Putamen (tissue), 1 donor: ENCODE measurements at regions not wholly inside any gene's neighbourhood (a gene's known extent, or its start where the extent isn't known, plus 50 kb on each side); places are given as distances from the start of the nearest gene placed in this dataset.

Experiments used
- DNase-seq: peaks from one replicate; pipeline ENCODE4 v3.0.0-alpha.2; 2016; ENCODE audit warnings: low spot score

DNA sequence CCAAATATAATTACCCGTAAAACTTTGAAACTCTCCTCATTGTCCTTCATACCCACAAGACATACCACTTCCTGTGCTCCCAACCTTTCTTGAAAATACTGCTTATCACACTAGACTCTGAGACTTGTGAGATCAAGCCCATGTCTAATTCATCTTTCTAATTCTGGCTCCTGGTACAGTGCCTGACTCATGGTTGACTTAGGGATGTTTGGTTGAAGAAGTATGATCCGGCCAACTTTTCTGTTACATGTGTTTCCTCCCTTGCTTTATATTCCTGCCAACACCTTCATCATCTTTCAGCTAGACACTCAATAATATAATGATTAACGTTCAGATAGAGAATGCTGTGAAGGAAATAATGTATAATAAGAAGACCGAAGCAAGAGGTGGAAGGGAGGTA lies 58.2 kb downstream of the MEX3B start:
- DNase-seq: no peak

DNA sequence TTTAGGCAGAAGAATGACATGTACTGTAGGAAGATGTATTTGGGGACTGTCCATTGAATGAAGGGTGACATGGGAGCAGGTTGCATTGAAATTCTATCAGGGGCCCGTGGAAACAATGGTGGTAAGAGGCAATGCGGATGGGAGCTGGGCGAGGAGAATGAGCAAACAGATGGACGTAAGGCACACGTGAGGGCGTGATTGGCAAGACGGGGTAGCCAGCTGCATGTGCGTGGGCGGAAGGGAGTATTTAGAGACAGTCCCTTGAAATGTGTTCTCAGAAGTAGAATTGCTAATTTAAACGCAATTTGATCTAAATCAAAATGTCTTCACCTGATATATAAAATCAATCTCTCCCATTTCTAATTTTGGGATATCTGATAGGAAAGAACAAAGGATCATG lies 62.3 kb downstream of the MEX3B start:
- no peak for DNase-seq

DNA sequence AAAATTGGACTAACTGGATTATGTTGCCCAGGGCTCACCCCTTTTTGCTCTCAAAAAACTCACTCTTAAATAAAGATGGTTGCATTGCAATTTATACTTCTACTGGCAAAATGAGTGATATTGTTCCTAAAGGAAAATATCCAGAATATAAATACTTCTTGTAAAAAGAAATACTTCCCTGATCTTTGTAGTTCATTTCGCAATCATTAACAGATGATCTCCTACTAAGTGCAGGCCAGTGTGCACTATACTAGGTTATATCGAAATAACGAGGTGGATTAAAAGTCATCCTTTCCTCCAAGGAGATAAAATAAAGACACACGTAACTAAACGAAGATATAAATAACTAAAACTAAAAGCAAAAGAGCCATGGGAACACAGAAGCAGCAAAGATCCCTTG lies 63.0 kb downstream of the MEX3B start:
- no peak for DNase-seq

DNA sequence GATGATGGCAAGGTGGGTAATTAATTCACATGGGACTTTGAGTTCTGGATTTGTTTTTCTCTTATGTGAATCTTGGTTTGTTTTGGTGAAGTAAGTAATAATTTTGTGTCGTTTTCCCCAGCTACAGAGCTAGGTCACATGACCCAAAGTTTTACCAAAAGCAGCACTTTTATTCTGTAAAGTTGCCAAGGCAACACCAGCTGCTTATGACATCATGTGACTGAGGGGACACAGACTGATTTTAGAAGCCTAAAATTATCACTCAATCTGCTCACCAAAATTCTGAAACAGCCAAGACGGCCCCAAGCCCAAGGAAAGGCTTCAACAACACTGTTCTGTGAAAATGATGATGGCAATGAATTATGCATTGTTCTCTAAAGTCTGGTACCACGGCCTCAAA lies 63.9 kb downstream of the MEX3B start:
- no peak for DNase-seq

DNA sequence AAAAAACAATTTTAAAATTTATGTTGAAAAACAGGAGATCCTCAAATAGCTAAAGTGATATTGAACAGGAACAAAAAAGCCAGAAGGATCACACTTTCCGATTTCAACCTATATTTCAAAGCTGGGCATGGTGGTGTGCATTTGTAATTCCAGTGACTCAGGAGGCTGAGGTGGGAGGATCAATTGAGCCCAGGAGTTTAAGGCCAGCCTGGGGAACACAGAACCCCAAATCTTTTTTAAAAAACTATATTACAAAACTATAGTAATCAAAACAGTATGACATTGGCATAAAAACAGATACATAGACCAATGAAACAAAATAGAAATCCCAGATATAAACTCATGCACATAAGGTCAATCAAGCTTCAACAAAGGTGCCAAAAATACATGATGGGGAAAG lies 68.4 kb downstream of the MEX3B start:
- no peak for DNase-seq

DNA sequence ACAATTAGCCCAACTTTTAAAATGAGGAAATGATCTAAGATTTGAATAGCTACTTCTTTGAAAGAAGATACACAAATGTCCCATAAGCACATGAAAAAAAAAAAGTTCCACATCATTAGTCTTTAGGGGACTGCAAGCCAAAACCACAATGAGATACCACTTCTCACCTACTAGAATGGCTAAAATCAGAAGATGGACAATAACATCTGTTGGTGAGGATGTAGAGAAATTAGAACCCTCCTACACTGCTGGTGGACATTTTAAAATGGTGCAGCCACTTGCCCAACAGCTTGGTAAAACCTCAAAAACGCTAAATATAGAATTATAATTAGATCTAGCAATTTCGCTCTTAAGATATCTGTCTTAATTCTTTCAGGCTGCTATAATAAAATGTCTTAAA lies 77.1 kb downstream of the MEX3B start:
- DNase-seq: no peak

DNA sequence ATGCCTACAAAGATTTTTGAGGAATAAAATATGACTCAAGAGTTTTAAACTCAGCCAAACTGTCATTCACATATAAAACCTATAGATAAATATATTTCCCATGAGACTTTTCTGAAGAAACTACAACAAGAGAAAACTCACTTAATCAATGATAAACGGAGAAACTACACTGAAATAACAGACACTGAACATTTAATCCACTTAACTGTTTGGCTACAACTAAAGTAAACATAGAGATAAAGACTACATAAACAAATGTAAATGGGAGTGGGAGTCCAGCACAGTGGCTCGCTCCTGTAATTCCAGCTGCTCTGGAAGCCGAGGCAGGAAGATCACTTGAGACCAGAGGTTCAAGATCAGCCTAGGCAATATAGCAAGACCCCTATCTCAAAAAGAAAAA lies 79.2 kb downstream of the MEX3B start:
- no peak for DNase-seq

DNA sequence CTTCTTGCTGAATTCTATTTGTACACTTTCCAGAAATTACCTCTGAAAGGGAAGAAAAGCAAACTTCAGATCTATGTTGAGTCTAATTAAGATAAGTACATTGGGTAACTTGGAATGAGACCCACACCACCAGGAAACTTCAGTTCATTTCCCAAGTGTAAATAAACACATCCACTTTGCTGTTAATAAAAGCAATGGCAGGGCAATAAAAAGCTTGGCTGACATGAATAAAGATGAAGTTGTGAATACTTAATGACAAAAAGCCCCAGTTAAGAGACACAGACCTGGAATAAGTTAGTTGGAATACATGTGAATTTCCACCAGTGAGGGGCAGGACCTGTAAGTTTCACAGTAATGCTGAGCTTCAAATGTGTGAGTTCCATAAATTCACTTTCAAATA lies 83.3 kb downstream of the MEX3B start:
- no peak for DNase-seq

DNA sequence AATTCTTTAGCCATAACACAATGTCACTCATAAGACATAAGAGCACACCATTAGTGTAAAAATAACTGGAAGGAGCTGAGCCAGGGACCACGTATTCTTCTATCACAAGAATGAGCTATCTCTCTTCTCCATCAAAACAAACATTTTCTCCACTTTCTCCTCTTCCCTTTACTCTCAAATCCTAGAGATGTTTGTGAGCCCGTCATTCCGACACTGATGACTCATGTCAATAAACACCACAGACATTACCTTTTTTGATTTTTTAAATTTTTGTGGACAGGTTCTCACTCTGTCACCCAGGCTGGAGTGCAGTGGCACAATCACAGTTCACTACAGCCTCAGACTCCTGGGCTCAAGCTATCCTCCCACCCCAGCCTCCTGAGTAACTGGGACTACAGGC lies 86.6 kb downstream of the MEX3B start:
- DNase-seq: no peak

DNA sequence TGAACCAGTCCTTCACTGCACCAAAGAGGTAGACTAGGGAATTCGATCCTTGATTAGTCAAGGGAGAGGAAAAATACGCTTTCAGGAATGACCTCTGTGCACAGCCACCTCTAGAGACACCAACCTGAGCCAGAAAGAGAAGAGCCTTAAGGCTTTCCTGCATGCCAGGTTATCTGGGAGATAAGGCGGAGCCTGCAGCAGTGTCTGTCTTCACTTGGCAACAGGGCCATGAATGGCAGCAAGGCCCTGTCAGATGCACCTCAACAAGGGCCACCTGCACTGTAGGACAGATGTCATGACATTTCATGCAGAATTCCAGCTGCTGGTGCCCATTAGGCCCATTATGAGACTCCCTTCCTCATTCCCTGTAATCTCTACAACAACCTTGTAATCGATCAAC lies 88.1 kb downstream of the MEX3B start:
- DNase-seq: no peak

DNA sequence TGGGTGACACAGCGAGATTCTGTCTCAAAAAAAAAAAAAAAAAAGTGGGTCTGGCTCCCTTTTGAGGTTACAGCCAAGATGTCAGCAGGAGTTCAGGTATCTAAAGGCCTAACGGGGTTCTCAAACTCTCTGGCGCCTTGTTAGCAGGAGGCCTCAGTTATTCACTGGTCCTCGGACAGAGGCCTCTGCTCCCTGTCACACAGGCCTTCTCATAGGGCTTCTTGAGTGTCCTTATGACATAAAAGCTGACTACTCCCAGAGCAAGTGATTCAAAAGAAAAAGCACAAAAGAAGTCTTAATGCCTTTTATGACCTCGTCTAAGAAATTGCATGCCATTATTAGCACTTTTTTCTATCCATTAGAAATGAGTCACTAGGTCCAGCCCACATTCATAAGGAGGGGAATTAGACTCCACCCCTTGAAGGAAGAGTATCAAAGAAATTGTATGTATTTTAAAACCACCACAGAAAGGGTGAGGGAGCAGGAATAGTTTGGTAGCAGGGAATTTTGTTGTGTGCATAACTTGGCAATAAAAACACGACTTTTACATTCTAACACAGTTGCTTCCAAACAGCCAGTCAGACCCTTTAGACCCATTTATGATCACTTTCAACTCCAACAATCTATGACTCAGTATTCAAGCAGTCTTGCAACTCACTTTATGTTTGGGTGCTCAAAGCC lies 90.3 kb downstream of the MEX3B start:
- DNase-seq: no peak

DNA sequence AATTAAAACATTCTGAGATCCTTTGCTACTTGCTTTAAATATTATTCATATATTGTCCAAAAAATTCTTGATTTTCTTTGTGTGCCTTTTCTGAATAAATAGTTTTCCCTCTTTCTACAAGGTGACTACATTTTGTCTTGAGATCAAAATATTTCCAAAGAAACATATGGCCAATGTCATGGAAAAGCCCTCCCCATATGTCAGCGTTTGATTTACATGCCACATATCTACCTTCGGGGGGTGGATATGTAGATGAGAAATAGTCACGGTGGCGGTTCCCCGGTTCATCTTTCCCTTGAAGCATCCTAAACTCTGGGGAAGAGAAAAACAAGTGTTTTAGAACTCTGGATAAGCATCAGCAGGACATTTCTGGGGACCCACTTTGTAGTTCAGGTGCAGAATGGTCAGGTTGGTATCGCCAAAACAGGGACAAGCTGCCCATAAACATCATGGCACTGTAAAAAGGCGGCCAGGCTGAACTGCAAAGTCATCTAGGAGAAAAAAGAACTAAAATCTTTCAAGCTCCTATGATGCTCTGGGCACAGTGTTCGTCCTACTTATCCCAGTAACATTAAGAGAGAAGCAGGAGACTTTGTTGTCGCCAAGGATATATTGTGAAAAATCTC lies 91.5 kb downstream of the MEX3B start:
- DNase-seq: no peak

DNA sequence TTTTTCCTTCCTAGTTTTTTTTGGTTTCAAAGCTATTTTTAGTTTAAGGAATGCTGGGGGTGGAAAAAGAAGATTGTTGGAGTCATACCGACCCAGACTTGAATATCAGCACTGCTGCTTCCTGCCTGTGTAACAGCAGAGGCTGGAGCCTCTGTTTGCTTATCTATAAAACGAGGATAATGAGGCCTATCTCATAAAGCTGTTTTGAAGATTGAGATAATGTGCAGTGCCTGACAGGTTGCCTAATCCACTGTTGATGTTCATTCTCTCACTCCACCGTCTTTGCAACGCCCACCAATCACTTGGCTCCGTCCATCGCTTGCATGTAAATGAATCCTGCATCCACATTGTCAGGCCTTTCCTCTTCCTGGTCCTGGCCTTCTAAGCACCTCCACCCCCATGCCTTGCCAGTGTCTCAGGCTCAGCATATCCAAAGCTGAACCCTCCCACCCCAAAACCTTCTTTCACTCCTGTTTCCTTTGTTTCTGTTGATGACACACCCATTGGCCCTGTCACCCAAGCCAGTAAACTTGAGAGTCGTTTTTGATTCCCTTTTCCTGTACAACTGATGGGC lies 94.9 kb downstream of the MEX3B start:
- DNase-seq: no peak

DNA sequence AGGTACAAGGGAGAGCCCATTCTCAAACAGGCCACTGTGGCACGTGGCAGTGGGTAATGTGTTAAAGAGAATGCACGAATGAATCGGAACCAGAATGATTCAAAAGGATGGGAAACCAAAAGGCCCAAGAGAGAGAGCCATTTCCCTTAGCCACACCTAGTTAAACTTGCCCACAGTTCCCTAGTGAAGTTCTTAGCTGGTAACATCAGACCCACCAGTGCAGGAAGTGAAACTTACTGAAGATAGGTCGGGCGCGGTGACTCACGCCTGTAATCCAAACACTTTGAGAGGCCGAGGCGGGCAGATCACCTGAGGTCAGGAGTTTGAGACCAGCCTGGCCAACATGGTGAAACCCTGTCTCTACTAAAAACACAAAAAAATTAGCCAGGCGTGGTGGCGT lies 97.1 kb downstream of the MEX3B start:
- no peak for DNase-seq

DNA sequence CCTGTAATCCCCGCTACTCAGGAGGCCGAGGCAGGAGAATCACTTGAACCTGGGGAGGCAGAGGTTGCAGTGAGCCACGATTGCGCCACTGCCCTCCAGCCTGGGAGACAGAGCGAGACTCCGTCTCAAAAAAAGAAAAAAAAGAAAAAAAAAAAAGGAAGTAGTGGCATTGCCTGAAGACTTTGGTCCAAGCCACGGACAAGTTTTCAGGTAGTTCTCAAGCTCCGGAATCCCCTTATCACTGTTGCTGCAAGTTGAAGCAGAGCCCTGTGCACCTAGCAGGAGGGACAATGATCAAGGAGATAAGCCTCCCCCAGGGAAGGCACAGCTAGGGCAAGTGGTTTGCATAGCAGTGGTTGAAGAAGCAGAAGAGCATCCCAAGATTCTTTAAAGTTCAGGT lies 97.6 kb downstream of the MEX3B start:
- no peak for DNase-seq

DNA sequence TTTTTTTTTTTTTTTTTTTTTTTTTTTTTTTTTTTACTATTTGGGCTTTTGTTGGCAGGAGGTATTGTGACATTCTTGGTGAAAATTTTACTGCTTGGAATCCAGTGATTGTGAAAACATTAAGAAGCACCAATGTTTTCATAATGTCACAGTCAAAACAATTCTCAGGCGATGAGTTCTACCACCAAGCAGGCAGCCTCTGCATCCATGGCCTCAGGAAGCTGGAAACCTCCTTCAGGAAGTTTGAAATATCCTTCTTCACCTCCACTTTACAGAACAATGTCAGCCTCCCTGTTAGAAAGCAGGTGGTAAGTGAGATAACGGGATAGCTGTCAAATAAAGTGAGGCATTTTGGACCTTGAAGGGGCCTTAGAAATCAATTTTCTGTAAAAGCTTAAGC lies 98.3 kb downstream of the MEX3B start:
- no peak for DNase-seq

DNA sequence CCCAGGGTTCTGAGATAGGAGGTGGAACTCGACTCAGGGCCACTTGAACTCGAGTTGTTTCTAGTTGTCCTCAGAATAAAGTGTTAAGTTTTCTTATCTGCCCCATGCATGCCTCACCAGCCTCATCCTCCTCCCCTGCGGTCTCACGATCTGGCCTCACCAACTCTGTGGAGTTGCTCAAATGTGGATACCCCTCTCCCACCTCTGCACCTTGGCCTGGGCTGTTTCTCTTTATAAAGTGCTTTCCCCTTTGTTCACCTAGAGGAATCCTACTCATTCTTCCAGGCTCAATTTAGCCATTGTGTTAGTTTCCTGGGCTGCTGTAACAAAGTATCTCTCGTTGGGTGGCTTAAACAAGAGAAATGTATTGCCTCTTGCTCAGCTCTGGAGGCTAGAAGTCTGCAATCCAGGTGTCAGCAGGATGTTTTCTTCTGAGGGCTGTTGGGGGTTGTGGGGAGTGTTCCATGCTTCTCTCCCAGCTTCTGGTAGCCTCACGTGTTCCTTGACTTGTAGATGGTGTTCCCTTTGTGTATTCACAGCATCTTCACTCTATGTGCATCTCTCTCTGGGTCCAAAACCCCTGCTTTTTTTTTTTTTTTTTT lies 100.7 kb downstream of the MEX3B start:
- DNase-seq: no peak

DNA sequence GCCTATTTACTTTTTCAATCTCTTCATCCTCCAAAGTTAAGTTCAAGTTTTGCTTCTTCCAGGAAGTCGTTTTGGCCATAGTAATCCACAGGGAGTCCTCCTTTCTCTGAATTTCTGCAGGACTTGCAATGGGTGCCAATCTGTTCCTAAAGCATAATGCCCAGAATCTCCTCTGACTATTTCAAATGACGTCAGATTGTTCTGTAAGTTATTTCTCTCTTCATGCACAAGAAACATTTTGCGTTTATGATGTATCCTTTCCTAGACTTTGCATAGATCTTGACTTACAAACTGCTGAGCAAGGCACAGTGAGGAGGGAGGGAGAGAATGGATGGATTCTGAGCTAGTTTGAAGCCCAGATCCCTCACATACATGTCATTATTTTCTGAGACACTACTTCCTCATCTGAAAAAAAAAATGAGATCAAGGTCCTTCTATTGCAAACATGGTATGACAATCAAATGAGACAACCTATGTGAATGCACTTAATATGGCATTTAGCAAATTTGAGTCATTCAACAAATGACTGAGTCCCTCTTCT lies 103.1 kb downstream of the MEX3B start:
- no peak for DNase-seq

DNA sequence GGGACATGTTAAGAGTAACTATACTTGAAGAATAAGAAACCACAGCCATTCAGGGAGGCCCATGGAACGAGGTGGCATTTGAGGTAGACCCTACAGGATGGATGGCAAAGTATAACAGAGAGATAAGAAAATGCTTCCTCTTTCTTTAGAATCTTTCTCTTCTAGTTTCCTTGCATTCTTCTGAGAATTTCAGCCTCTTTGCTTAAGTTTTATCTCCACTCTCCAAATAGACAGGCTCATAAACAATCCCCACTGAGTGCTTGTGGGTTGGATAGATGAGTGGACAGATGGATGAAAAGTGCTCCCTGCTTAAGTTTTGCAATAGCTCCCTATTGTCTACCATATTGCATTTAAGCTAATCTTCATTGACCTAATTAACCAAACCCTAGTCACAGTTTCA lies 103.7 kb downstream of the MEX3B start:
- DNase-seq: no peak

DNA sequence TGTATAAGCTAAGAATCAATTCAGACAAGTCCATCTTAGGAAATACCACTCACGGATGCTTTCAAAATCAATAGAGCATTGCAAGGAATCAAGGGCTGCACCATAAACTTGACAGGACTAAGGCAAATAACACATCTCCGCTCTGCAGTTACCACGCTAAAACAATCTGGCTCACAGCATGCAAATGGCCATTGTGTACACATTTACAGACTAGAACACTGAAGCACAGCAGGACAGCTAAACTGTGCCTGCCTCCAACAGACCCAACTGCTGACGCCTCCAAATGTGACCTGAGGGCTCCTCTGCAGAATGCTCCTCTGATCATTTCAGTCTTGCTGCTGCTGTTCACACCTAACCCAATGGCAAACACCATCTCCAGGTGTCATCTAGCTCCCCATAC lies 104.3 kb downstream of the MEX3B start:
- DNase-seq: no peak

DNA sequence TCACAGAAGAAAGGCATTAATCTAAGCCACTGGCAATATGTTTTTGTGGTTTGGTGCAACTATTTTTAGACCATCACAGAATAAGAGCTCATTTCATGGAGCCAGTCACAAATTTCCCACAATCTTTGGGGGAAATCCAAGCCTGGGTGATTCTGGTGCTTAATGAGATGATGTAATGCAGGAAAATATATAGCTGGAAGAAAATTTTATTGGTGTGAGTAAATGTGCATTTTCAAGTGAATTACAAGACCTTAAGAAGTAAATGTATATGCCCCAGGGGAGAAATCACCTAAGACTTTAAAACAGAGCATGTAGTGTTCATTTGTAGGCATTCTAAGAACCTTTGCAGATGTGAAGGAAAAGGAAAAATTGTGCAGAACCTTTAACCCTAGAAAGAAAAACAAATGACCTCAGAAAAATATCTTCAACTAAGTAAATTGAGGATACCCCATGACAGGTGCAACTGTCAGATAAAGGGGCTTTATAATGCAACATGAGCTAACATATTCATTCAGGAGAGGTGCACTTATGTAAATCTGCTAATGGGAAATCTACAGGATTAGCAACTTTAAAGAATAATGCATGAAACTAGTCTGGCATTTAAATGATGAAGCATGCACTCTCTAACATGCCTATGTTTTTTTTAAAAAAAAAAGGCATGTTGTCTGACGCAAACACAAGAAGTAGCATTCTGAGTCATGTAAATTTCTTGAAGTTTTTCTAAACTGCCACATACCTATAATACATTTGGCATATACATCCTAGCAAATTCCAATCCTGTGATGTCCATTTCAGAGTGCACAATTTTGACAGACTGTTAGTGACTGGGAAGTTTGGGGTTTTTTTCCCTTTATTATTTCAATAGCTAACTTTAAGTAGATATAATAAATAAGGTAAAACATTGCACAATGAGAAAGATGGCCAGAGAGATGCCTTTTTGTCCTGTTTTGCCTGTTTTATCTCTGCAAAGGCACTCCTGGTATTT lies 105.1 kb downstream of the MEX3B start:
- no peak for DNase-seq
